ENCODE measurements at regions not wholly inside any gene's neighbourhood (a gene's known extent, or its start where the extent isn't known, plus 50 kb on each side); places are given as distances from the start of the nearest gene placed in this dataset.

- no peaks in the 10 kb centered on the region for H4K20me1 ChIP-seq (ENCODE audit: insufficient read depth, low read length)
- H3K4me1 ChIP-seq (ENCODE audit: insufficient read depth, low read length, severe bottlenecking): no peaks in the 10 kb centered on the region
- H3K4me2 ChIP-seq (ENCODE audit: low read length): no peak overlapping the region
- H3K9me2 ChIP-seq (ENCODE audit: low read depth, low read length): no peaks in the 10 kb centered on the region
- H3F3A ChIP-seq (ENCODE audit: insufficient read depth, low read length): no peaks in the 10 kb centered on the region
- H3K9me3 ChIP-seq (ENCODE audit: low read length): no peaks in the 10 kb centered on the region
- H2AFZ ChIP-seq (ENCODE audit: low read length): no peak overlapping the region
- H3K4me3 ChIP-seq (ENCODE audit: low read depth, low read length, poor library complexity, severe bottlenecking): no peak overlapping the region
- TF ChIP-seq EZH2 (IDR thresholded peaks at IDR 0.05; ENCODE audit: borderline replicate concordance, low read length) (no peak), CTCF (IDR thresholded peaks at IDR 0.05; ENCODE audit: low read length) (no peak; the same call in 1 of the 2 replicates)
- no peaks in the 10 kb centered on the region for H3K36me3 ChIP-seq (ENCODE audit: insufficient read depth, low read length)
- H3K79me2 ChIP-seq (ENCODE audit: insufficient read depth, low read length): no peaks in the 10 kb centered on the region
- no peak overlapping the region for H3K27ac ChIP-seq (ENCODE audit: low read depth, low read length, poor library complexity, severe bottlenecking)
- no peaks in the 10 kb centered on the region for H3K27me3 ChIP-seq (ENCODE audit: insufficient read depth, low read length)
- no peak overlapping the region for H3K9ac ChIP-seq (ENCODE audit: low read length)
Observed at GRCh38 chr13:27869436-27870095, 50.2 kb upstream of the PDX1 start.

Measured in OCI-LY1 (cell line).